GM19467 (cell line): ENCODE measurements at regions not wholly inside any gene's neighbourhood (a gene's known extent, or its start where the extent isn't known, plus 50 kb on each side); places are given as distances from the start of the nearest gene placed in this dataset.

Experiments used
- ATAC-seq: cut with Tn5 transposase; IDR thresholded peaks from one replicate; pipeline ENCODE4 v1.9.1; 2021; ENCODE audit warnings: mild to moderate bottlenecking, moderate library complexity; ENCODE audit not compliant: unreplicated experiment

- ATAC-seq, result no peak
Observed at GRCh38 chr2:103734911-103735310, 973.1 kb downstream of the TMEM182 start.

GRCh38 chr2:103738108-103738507 lies 976.3 kb downstream of the TMEM182 start:
- ATAC-seq, result no peak

GRCh38 chr2:103738606-103739005 lies 976.8 kb downstream of the TMEM182 start:
- no peak for ATAC-seq

DNA sequence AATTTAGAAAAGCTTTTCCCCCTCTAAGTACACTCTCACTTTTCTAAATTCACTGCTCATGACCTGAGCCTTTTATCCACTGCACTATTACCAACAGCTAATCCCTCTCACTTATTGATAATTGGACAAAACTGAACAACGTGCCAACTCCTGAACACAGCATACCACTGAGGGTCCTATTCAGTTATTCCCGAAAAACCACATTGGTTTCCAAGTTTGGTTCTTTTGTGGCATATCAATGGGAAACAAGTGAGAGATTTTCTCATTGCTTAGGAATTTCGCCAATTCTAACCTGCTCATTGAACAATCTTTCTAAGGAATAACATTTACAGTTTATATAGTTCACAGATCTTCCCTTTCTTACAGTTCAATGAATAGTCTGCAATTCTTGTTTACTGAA lies 977.4 kb downstream of the TMEM182 start:
- no peak for ATAC-seq

DNA sequence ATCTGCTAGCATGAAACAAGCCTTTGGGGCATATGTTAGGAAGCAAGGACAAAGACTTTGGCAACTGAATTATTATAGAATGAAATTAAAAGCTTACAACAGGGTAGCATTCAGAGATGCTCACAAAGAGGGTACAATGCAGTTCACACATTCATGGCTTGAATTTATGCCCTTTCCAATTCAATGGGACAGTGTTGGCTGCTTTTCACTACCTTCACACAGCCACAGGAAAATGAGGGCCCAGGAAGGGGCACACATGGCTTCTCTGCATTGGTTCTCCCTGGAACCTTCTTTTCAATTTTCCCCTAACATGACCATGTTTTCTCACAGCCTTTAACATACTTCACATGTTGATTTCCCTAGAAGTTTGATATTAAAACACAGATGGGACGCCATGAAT lies 978.1 kb downstream of the TMEM182 start:
- ATAC-seq, result no peak

DNA sequence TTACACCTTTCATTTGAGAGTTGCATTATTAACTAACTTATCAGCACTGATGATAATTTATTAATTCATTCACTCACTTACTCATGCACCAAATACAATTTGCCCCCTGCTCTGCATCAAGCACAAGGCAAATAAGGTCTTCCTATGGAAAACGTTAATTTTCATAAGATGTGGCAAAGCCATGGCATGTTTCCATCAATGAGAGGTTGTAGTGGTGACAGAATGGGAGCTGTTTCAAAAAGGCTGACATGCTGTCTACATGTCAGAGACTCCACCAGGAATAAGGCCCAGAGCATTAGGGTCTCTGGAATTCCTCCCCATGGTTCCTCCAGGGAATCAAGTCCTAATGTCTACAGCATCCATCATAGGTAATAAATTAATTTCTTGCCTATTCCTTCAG lies 978.8 kb downstream of the TMEM182 start:
- no peak for ATAC-seq

- no peak for ATAC-seq
Observed at GRCh38 chr2:103743195-103743594, 981.4 kb downstream of the TMEM182 start.

DNA sequence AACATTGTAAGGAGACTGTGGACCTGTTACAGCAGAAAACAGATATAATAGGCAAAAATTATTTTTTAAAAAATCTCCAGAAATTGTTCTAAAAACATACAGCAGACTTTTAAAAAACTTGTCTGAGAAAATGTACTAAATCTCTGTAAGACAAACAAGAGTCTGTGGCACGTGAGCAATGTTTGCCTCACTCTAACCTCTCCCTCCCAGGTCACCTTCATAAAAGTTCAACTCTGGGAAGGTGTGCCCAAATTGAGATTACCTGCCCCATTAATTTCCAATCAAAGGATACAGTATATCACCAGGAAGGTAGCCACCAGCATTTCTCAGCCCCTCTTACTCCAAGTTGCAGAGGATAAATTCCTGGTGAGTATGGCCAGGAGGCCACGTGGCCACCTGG lies 992.7 kb downstream of the TMEM182 start:
- ATAC-seq, result no peak

- ATAC-seq, result no peak
Observed at GRCh38 chr2:103773884-103774283, 1012.1 kb downstream of the TMEM182 start.

GRCh38 chr2:103780088-103780702 lies 1018.4 kb downstream of the TMEM182 start:
- no peak for ATAC-seq

- ATAC-seq, result no peak
Observed at GRCh38 chr2:103781313-103781712, 1019.5 kb downstream of the TMEM182 start.

GRCh38 chr2:103784261-103784660 lies 1022.4 kb downstream of the TMEM182 start:
- no peak for ATAC-seq

- ATAC-seq, result no peak
Observed at GRCh38 chr2:103785432-103785831, 1023.6 kb downstream of the TMEM182 start.

GRCh38 chr2:103785956-103786355 lies 1024.1 kb downstream of the TMEM182 start:
- no peak for ATAC-seq

DNA sequence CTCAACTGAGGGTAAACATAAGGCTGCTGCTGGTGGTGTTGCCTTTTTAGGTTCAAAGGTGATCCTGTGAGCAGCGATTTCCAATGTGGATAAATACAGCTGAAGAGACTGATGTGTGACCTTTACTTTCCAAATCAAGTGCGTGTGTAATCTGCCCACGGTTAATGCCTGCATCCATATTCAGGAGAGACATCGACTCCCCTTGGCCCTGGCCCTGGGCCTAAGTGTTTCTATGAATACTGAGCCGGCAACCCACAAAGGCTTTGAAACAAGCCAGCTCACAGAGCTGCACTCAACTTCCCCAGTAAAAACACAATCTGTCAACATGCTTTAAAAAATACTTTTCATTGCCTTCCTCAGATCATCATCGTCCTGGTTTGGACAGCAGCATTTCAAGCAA lies 1026.6 kb downstream of the TMEM182 start:
- ATAC-seq, result no peak

- no peak for ATAC-seq
Observed at GRCh38 chr2:103788951-103789350, 1027.1 kb downstream of the TMEM182 start.

DNA sequence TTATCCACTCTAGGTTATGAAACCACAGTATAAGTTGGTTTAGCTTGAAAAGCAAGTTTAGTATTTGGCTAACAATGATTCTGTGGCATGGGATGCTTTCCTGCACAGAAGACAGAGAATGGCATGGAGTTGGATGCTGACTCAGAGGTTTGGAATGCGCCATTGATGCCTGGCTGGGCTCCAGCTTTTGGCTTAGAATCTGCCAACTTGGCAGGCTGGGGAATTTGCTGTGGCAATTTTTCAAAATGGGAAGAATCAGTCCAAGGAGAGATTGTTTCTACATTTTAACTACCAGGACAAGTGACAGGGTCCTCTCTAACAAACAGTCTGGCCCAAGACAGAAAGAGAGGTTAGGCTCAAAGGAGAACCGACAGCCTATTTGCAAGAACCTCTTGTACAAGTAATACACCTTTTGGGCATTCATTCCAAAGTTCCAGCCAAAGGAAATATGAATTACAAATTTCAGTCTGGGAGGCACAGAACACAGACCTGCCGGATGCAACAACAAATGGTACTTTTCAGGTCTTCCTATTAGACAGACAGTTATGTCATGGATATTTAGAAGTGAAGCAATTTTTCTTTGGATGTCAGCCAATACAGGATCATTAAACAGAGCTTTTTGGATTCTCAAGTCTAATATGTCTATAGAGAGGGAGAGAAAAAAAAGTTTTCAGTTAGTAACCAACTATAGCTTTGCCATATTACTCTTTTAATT lies 1027.7 kb downstream of the TMEM182 start:
- ATAC-seq, result no peak

DNA sequence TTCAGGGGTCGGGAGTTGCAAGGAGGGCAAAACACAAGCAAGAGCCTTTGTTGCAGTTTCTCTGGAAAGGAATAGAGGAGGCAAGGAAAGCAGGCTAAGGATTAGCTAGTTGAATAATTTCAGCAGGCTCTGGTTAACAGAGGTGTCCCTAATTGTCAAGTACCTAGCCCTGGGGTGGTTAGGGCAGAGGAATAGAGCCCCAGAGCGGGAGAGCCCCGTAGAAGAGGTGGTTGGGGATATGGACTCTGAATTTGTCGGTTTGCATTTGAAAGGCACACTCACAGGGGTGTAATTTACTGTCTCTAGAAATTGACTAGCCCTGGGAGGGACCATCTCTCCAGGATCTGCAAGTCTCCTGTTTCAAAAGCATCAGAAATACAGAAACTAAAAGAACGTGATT lies 1030.2 kb downstream of the TMEM182 start:
- no peak for ATAC-seq

DNA sequence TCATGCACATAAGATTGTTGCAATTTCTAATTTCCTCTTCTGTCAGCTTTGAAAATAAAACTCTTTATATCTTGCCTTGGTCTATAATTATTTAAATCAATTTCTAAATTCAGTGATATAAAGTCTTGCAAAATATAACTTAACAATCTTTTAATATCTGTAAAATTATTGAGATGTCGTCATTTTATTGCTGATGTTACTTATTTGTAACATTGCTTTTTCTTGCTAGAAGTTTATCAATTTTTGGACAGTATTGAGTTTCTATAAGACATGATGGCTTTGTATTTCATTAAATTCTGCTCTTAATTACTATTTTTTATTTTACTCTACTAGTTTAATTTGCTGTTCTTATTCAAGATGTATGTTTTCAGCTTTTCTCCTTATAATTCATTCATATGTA lies 1036.5 kb downstream of the TMEM182 start:
- ATAC-seq, result no peak

GRCh38 chr2:103804013-103804412 lies 1042.2 kb downstream of the TMEM182 start:
- no peak for ATAC-seq

- no peak for ATAC-seq
Observed at GRCh38 chr2:103805746-103806145, 1043.9 kb downstream of the TMEM182 start.

DNA sequence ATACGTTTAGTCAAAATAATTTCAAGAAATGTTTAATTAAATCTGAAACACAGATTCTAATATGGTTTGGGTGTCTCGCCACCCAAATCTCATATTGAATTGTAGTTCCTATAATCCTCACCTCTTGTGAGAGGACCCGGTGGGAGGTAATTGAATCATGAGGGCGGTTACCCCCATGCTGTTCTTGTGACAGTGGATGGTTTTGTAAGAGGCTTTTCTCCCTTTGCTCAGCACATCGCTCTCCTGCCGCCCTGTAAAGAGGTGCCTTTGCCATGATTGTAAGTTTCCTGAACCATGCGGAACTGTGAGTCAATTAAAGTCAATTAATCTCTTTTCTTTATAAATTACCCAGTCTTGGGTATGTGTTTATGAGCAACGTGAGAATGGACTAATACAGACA lies 1045.1 kb upstream of the POU3F3 start:
- no peak for ATAC-seq

GRCh38 chr2:103809415-103809814 lies 1044.5 kb upstream of the POU3F3 start:
- no peak for ATAC-seq
